GM21447 (cell line): ENCODE measurements at regions not wholly inside any gene's neighbourhood (a gene's known extent, or its start where the extent isn't known, plus 50 kb on each side); places are given as distances from the start of the nearest gene placed in this dataset.
"Not testable (repeated sequence)": the region's sequence is repeated elsewhere in the genome, so short reads cannot be mapped to it uniquely, and the experiment has no call there.

Source experiments
- ATAC-seq: cut with Tn5 transposase; IDR thresholded peaks from one replicate; pipeline ENCODE4 v1.9.1; 2021; ENCODE audit not compliant: unreplicated experiment

DNA sequence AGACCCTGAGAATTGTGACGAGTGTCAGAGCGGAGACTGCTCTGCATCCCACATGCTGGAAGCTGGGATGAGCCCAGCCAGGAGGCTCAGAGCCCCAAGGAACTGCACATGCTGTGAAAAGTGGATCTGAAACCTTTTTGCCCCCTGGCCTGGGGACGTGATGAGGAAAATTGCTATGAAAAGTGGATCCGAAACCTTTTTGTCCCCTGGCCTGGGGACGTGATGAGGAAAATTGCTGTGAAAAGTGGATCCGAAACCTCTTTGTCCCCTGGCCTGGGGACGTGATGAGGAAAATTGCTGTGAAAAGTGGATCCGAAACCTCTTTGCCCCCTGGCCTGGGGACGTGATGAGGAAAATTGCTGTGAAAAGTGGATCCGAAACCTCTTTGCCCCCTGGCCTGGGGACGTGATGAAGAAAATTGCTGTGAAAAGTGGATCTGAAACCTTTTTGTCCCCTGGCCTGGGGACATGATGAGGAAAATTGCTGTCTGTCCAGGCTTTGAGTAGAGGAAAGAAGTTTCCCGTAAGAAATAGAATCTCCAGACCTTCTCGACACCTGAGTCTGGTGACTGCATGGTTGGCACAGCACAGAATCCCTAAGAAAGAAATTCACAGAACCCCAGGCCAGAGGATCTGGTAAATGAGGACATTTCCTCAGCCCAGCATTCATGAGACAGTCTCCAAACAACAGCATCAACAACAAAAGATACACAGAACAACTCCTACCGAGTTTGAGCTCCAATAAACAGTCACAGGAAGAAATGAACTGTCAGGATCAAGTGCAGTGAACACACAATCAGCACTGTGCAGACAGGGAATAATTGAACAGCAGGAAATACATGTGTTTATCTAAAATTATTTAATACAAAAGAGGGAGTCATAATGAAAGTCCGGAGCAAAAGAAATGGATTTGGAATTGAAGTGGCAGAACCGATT lies 188.8 kb downstream of the LAT start:
- not testable (repeated sequence) for ATAC-seq

DNA sequence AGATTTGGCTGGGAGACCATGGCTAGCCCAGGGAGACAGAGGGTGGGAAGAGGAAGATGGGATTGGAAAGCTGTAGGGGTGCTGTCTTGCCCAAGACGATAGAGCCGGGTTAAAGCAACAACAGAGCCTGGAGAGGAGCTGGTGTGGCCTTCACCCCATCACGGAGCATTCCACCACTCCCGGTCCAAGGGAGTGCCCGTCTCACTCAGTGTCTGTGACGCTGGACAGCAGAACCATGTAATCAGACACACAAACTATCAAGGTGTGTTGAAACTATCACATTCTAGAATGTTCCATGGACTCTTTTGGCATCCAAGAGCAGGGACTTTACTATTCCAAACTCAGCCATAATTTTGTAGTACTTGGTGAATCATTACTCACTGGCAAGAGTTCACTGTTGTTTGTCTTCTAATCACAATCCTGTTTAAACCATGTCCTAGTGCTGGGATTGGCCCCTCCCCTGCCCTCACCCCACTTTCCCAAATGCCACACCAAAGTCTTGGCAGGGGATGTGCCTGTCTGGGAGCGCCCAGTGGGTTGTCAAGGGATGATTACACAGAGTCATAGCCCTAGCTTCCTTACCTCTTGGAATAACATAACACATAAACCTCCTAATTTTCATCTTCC lies 187.4 kb downstream of the LAT start:
- ATAC-seq, result not testable (repeated sequence)

DNA sequence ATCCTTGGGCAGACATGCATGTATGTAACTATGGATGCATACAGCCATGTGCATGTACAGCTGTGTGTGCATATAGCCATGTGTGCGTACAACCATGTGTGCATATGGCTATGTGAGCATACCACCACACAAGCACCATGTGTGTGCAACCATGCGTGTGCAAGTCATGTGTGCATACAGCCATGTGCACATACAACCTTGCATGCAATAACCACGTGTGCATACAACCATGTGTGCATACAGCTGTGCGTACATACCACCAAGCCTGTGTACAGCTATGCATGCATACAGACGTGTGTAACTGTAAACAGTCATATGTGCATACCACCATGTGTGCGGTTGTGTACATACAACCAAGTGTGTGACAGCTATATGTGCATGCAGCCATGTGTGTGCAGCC lies 186.4 kb downstream of the LAT start:
- not testable (repeated sequence) for ATAC-seq

DNA sequence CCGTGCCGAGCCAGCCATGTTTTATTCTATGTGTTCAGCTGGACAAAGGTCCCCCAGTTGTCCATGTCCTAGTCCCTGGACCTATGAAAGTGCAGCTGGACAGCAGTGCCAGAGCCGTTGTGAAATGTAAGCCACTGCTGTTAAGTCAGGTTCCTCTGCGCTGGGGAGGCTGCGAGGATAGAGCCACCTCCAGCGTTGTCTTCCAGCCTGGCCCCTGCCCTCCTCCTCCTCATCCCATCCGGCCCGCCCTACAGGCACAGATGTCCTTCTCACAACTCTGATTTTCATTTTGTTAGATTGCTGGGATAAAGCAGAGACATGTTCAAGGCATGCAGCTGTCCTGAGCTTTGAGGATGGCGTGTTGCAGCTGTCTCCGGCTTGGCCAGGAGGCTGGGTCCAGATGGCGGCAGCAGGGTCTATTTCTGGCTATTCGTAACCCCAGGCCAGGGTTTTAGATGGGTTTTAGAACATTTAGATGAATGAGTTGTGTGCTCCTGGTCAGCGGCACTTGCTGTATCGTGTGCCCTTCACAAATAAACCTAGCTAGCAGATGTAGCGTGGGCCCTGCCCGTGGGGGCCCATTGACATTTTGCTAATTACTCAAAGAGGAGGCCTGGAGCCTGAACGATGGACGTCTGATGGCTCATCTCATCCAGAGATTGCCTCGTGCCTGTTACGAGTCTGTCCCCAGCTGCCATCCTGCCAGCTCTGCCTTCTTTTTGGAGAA lies 185.7 kb downstream of the LAT start:
- not testable (repeated sequence) for ATAC-seq

DNA sequence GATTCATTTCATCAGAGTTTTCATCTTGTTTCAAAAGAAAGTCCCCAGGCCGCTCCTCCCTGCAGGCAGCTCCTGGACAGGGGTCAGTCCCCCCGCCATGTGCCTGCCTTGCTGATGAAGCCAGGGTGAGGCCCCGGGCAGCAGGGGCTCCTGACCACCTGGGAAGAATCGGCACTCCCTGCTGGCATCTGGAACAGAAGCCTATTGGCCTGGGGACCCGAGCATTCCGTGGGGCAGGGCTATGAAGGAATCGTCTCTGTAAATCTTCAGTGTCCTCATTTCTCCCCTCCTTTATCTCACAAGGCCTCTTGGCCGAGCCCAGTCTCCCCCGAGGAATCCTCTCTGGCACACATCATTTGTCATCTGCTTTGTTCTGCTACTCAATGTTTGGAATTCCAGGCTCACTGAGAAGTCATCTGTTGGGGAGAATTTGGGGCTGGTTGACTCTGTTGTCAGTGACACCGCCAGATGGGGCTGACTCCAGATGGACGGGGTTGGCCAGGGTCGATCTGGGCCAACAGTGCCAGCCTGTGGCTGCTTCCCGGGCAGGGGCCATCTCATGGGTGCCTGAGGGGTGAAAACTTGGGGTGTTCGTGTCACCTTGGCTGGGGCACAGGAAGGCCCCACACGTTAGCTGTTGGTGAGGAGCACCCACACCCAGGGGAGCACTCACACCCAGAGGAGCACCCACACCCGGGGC lies 184.6 kb downstream of the LAT start:
- ATAC-seq, result not testable (repeated sequence)

DNA sequence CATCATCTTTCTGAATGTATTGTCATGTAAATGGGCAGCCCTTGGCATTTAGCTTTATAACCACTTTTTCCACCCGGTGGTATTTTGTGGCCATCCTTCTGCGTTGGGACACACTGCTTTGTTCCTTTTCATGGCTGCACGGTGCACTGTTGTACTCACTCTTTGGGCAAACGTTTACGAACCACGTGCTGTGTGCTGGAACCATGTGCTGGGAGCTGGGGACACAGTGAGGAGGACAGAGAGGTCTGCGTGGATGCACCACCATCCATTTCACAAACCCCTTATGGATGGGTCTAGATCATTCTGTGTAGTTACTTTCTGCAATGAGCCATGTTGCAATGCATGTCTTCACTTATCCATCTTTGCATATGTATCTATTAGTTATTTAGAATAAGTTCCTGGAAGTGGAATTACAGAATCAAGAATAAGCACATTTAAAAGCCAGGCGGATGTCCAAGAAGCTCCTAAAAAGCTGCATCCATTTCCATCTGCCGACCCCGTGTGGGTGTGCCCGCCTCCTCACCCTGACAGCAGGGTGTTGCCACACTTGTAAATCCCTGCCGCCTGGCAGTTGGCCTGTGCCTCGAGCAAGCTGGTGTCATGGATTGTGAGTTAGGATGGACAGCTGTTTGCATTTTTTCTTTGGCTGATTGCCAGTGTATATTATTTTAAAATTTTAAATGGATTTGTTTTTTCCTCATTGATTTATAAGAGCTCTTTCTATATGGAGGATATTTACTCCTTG lies 183.8 kb downstream of the LAT start:
- ATAC-seq, result not testable (repeated sequence)

DNA sequence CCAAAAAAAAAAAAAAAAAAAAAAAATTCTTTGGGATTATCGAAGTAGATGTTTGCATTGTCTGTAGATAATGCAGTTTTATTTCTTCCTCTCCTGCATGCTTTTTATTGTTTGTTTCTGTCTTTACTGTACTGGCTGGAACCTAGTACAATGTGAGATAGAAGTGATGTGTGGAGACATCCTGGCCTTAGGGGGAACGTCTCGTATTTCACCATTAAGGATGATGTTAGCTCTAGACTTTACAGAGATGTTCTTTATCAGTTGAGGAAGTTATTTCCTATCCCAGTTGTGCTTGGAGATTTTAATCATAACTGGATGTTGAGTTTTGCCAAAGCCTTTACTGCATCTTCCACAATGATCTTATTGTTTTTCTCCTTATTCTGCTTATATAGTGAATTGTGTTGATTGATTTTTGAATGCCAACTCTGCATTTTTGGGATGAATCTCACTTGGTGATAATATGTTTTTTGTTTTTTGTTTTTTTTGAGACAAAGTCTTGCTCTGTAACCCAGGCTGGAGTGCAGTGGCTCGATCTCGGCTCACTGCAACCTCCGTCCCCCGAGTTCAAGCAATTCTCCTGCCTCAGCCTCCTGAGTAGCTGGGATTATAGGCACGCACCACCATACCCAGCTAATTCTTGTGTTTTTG lies 179.7 kb downstream of the LAT start:
- not testable (repeated sequence) for ATAC-seq

DNA sequence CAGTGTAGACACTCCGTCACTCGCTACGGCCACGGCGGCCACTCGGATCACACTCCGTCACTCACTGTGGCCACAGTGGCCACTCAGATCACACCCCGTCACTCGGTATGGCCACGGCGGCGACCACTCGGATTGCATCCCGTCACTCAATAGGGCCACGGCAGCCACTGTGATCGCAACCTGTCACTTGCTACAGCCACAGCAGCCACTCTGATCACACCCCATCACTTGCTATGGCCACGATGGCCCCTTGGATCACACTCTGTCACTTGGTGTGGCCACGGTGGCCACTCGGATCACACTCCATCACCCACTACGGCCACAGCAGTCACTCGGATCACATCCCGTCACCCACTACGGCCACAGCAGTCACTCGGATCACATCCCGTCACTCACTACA lies 175.3 kb downstream of the LAT start:
- ATAC-seq, result not testable (repeated sequence)

DNA sequence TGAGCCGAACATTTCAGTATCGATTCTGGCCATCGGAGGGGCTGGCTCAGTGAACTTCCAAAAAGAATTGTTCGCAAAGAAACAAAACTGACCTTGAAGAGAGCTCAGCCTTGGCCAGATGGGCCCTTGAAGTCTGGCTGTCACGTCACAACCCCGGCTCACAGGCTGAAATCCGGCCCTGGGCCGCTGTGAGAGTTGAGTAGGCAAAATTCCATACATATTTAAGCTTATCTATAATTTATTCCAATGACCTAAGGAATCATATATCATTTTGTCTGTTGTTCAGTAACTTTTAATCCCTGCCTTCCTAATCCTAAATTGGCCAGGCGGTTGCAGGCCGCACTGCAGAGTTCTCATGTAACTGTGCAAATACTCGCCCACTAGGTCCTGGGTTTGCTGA lies 174.8 kb downstream of the LAT start:
- not testable (repeated sequence) for ATAC-seq

DNA sequence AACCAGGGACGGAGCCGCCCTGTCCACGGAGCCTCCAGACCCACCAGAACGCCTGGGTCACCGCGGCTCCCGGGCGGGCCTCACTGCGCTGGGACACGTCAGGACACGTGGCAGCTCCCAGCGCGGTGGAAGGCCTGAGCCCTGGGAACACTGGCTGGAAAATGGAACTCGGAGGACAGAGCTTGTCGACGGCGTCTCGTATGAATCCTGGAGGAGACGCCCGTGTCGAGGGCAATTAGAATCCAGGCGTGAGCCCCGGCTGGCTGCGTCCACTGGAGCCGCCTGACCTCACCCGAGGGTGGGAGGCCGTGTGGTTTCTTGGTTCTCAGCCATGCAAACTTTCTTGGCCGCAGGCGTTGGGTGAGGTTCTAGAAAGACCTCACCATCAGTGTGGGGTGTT lies 173.9 kb downstream of the LAT start:
- no peak for ATAC-seq

DNA sequence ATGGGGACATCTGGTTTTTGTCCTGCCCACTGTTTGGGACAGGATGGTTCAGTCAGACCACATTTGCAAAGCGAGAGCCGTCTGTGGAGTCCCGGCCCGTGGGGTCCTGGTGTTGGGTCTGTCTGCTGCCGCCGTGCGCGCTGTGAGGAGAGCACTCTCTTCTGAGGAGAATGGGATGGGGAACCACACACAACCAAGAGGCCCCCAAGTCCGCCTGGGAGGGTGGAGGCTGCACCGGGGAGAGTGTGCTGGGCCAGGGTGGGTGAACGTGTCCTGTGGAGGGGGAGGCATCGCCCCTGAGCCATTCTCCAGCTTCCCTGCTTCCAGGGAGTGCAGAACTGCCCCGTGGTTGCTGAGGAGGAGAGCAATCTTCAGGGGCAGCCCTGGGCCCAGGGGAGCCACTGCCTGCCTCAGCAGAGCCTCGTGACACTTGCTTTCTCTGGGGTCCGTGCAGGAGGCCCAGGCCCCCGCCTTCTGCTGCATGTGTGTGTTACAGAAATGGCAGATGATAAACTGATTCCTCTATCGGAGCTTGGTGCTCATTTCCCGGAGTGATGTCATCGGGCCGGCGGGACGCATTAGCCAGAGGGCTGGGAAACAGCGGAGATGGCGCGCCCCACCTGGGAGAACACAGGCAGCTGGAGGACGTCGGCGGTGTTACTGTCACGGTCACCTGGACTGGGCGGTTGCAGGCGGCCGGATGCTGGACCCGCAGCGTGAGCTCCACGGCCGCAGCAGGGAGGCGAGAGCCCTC lies 173.4 kb downstream of the LAT start:
- not testable (repeated sequence) for ATAC-seq

DNA sequence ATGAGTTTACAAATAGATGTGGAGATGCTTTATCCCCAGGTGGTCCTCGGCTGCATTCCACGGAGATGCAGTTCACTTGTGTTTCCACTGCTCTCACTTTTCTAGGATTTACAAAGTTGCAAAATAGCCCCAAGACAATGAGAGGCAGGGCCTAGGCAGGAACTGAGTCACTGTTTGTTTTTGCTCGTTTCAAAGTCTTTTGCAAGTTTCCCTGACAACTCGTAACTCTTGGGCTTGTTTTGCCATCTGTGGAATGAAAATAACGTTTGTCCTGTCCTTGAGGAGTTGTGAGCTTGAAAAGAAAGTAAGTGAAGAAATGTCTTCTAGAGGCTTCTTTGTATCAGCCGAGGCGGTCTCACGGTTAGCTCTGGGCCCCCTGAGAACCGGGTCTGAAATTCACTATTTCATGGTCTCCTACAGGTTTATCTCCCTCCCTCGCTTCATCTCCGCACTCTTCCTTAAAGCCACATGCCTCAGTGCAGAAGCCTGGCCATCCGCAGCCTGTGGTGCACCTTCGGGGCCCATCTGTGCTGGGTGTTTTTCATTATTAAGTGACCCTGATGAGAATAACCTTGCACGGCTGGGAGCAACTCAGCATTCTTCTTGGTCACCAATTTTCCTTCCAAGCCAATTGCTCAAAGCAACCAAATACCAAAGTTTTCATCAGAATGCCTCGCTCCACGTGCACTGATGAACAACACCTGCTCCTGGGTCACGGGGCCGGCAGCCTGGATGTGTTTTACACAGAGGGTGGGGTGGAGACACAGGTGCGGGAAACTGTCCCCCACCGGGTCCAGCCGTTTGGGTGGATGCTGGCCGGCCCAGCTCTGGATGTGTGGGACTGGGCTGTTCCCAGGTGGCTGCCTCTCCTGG lies 172.4 kb downstream of the LAT start:
- not testable (repeated sequence) for ATAC-seq

DNA sequence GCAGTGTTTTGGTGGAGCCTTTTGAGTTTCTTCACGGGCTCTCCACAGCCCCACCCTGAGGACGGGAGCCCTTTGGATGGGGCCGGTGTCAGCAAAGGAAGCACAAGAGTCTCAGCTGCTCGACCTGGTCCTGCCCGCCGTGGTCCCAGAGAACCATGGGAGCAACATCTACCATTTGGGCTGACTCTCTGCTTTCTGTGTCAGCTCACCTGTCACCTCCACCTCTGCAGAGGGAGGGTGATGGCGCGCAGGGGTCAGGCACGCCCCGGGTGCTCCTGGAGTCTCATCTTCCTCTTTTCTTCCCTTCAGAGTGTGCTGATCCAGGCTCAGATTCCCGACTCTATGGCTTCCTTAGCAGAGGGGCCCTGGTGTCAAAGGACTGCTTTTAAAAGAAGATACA lies 171.7 kb downstream of the LAT start:
- ATAC-seq, result no peak

DNA sequence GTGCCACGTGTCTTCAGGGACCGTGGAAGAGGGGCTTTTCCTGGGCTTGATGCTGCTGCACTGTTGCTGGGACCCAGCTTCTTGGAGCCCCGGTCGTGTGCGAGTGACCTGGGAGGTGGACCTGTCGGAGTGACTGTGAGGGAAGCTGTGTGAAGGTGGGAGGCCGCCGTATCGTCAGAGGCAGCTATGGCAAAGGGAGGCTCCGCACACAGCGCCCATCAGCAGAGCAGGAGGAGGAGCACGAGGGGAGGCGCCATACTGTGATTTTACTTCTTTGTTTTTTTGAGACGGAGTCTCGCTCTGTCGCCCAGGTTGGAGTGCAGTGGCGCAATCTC lies 171.0 kb downstream of the LAT start:
- not testable (repeated sequence) for ATAC-seq

DNA sequence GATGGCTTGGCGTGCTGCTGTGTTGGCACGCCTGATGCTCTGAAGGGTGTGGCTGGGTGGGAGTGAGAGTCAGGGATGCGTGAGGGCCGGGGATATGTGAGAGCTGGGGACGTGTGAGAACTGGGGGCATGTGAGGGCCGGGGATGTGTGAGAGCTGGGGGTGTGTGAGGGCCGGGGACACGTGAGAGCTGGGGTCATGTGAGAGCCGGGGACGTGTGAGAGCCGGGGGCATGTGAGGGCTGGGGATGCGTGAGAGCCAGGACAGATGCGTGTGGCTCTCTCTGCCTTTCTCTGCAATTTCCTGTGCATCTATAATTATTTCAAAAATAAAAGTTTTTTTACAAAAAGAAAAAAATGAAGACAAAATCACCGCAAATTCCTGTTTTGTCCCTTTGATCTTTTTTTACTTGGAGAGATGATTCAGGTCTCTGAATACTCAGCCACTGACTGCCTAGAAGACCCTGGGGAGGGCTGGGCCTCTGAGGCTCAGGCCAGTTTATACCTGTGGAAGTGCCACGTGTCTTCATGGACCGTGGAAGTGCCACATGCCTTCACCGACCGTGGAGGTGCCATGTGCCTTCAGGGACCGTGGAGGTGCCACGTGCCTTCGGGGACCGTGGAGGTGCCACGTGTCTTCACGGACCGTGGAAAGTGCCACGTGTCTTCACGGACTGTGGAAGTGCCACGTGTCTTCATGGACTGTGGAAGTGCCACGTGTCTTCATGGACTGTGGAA lies 170.4 kb downstream of the LAT start:
- not testable (repeated sequence) for ATAC-seq

DNA sequence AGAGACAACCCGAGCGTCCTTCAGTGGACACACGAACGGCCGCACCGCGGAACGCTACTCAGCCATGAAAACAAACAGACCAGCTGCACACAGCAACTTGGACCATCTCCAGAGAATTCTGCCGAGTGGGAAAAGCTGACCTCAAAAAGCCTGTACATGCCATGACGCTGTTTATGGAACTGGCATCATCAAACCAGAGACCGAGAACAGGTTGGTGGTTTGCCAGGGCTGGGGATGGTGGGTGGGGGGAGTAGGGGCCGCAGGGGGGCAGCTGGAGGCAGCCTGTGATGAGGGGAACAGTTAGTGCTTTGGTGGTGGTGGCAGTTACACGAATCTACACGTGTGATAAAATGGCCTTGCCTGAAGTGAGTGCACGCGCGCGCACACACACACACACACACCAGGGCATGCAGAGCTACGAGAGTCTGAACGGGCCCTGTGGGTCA lies 169.8 kb downstream of the LAT start:
- ATAC-seq, result no peak

DNA sequence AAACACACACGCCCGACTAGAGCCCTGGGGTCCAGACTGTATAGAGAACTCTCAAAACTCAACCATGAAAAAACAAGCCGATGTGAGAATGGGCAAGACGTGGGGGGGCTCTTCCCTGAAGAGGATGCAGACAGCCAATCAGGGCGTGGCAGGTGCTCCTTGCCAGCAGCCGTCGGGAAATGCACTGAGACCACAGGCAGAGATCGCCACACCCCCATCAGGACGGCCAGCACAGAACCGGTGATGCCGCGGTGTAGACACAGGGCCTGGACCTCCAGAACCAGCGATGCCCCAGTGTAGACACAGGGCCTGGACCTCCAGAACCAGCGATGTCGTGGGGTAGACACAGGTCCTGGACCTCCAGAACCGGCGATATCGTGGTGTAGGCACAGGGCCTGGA lies 169.2 kb downstream of the LAT start:
- ATAC-seq, result no peak
